Mesenchymal stem cell (in vitro differentiated cells and primary cell): ENCODE measurements at regions not wholly inside any gene's neighbourhood (a gene's known extent, or its start where the extent isn't known, plus 50 kb on each side); places are given as distances from the start of the nearest gene placed in this dataset.

Experiments used
- DNase-seq: peaks from one replicate; pipeline ENCODE4 v3.0.0-alpha.2; 2013
- H2AFZ ChIP-seq: one replicate; pipeline ENCODE4 v1.6.1; 2013; ENCODE audit warnings: low read depth, mild to moderate bottlenecking, control low read depth, inconsistent platforms, low read length, moderate library complexity
- H2AK5ac ChIP-seq: 2 replicates; pipeline ENCODE4 v1.6.1; 2013; ENCODE audit warnings: low read length, moderate library complexity, mild to moderate bottlenecking, inconsistent platforms; ENCODE audit not compliant: severe bottlenecking
- H2BK120ac ChIP-seq: one replicate; pipeline ENCODE4 v1.6.1; 2013; ENCODE audit warnings: low read depth, mild to moderate bottlenecking, inconsistent platforms, low read length, moderate library complexity
- H2BK12ac ChIP-seq, 2 experiments: one replicate each; pipeline ENCODE4 v1.6.1; 2013; ENCODE audit warnings: inconsistent platforms in 2 of 2, low read length in 2 of 2, mild to moderate bottlenecking in 2 of 2, moderate library complexity in 2 of 2, control low read depth in 1 of 2
- H2BK15ac ChIP-seq: one replicate; pipeline ENCODE4 v1.6.1; 2013; ENCODE audit warnings: mild to moderate bottlenecking, low read depth, inconsistent platforms; ENCODE audit not compliant: poor library complexity, severe bottlenecking
- H2BK5ac ChIP-seq: 2 replicates; pipeline ENCODE4 v1.6.1; 2013; ENCODE audit warnings: low read depth, mild to moderate bottlenecking, low read length, control low read depth, inconsistent platforms; ENCODE audit not compliant: poor library complexity, severe bottlenecking
- H3K14ac ChIP-seq, 2 experiments: one replicate each; pipeline ENCODE4 v1.6.1; 2013; ENCODE audit warnings: inconsistent platforms in 2 of 2, low read length in 2 of 2, control low read depth in 1 of 2, mild to moderate bottlenecking in 1 of 2, moderate library complexity in 1 of 2
- H3K18ac ChIP-seq, 2 experiments: one replicate each; pipeline ENCODE4 v1.6.1; 2013; ENCODE audit warnings: inconsistent platforms in 2 of 2, low read length in 2 of 2, control low read depth in 1 of 2, low read depth in 1 of 2, mild to moderate bottlenecking in 1 of 2
- H3K23ac ChIP-seq, 2 experiments: one replicate each; pipeline ENCODE4 v1.6.1; 2013; ENCODE audit warnings: inconsistent platforms in 2 of 2, low read length in 2 of 2, mild to moderate bottlenecking in 2 of 2, moderate library complexity in 2 of 2, control low read depth in 1 of 2
- H3K27ac ChIP-seq: 2 replicates; pipeline ENCODE4 v1.5.1; 2013; ENCODE audit warnings: mild to moderate bottlenecking, moderate library complexity, low read length, control low read depth, inconsistent platforms; ENCODE audit not compliant: poor library complexity, severe bottlenecking
- H3K27me3 ChIP-seq, 2 experiments: 2 replicates each; pipeline versions ENCODE4 v1.6.1 to v1.7.0; 2013; ENCODE audit warnings: low read length in 2 of 2, mild to moderate bottlenecking in 2 of 2, moderate library complexity in 2 of 2, control low read depth in 1 of 2, inconsistent platforms in 1 of 2; ENCODE audit not compliant: control insufficient read depth in 1 of 2, insufficient read depth in 1 of 2
- H3K36me3 ChIP-seq, 2 experiments: 2 replicates each; pipeline versions ENCODE4 v1.6.1 to v1.7.0; 2013; ENCODE audit warnings: low read length in 2 of 2, control low read depth in 1 of 2, inconsistent platforms in 1 of 2, low read depth in 1 of 2, mild to moderate bottlenecking in 1 of 2; ENCODE audit not compliant: insufficient read depth in 2 of 2, control insufficient read depth in 1 of 2
- H3K4ac ChIP-seq, 2 experiments: one replicate each; pipeline ENCODE4 v1.6.1; 2013; ENCODE audit warnings: inconsistent platforms in 2 of 2, low read length in 2 of 2, mild to moderate bottlenecking in 2 of 2, moderate library complexity in 2 of 2, control low read depth in 1 of 2, low read depth in 1 of 2
- H3K4me1 ChIP-seq: 2 replicates; pipeline ENCODE4 v1.6.1; 2013; ENCODE audit warnings: low read depth, low read length, control low read depth; ENCODE audit not compliant: control insufficient read depth, insufficient read depth
- H3K4me2 ChIP-seq: 2 replicates; pipeline ENCODE4 v1.6.1; 2013; ENCODE audit warnings: low read length, mild to moderate bottlenecking, inconsistent platforms; ENCODE audit not compliant: poor library complexity, severe bottlenecking
- H3K4me3 ChIP-seq, 2 experiments: 2 replicates each; pipeline versions ENCODE4 v1.5.1 to v1.7.0; 2013; ENCODE audit warnings: low read length in 2 of 2, mild to moderate bottlenecking in 2 of 2, control low read depth in 1 of 2, low read depth in 1 of 2; ENCODE audit not compliant: insufficient read depth in 1 of 2
- H3K79me1 ChIP-seq: replicated peaks from 2 replicates; pipeline ENCODE4 v1.6.1; 2013; ENCODE audit warnings: mild to moderate bottlenecking, control low read depth, low read length, inconsistent platforms; ENCODE audit not compliant: poor library complexity, severe bottlenecking
- H3K9ac ChIP-seq: 2 replicates; pipeline ENCODE4 v1.7.0; 2013; ENCODE audit warnings: mild to moderate bottlenecking, low read length, moderate library complexity
- H3K9me3 ChIP-seq: 2 replicates; pipeline ENCODE4 v1.7.0; 2013; ENCODE audit warnings: mild to moderate bottlenecking, low read length; ENCODE audit not compliant: control insufficient read depth
- H4K8ac ChIP-seq: one replicate; pipeline ENCODE4 v1.6.1; 2013; ENCODE audit warnings: inconsistent platforms, mild to moderate bottlenecking, low read length, moderate library complexity
- H4K91ac ChIP-seq: one replicate; pipeline ENCODE4 v1.6.1; 2013; ENCODE audit warnings: mild to moderate bottlenecking, low read length, inconsistent platforms
- WGBS: methylation state at CpG from one replicate; pipeline ENCODE4 v1.1.7; 2013; ENCODE audit warnings: mixed read lengths; 5-methylcytosine and 5-hydroxymethylcytosine counted together

DNA sequence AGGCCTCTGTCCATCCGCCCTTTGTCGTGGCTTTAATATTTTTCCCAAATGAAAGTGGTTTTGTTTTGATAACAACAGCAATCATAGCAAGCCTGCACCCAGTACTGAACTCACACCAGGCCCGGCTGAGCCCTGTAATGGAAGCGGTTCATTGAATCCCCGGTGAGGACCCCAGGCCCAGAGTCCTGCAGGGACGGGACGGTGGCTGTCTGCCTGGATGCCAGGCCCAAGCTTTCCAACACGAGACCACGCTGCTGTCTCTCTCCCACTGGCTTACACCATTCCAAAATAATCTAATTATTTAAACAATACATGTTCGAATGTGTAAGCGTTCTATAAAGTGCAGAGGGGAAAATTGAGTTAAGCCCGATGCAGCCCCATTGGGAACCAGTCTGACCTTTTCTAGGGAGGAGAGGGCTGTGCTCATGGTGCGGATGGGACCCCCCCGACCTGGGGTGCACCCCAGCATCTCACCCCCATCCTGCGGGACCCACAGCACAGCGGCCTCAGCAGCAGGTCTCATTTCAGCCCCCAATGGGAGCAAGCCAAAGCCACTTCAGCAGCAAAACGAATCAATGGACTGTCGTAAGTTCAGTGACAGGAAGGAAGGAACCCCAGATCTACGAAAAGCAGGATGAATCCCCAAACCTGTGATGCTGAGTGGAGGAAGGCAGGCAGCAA lies 1046.9 kb downstream of the BRD1 start:
- Histone ChIP-seq H2BK12ac (no peak overlapping the region), H3K4ac (no peak overlapping the region), H3K9ac (no peak overlapping the region), H4K91ac (no peak overlapping the region), H2BK5ac (no peak overlapping the region), H3K79me1 (no peaks in the 10 kb centered on the region), H3K23ac (no peak overlapping the region), H3K18ac (no peak overlapping the region), H2AFZ (no peak overlapping the region), H3K4me1 (no peaks in the 10 kb centered on the region), H3K27me3 (no peaks in the 10 kb centered on the region), H4K8ac (no peak overlapping the region), H2BK120ac (no peak overlapping the region), H2AK5ac (no peak overlapping the region), H3K4me3 (no peak overlapping the region), H3K4me2 (no peak overlapping the region), H2BK15ac (no peak overlapping the region), H3K14ac (no peak overlapping the region), H3K9me3 (peaks cover 24% of the 10 kb centered on the region), H3K36me3 (no peaks in the 10 kb centered on the region), H3K27ac (no peak overlapping the region)
- WGBS: 78% methylated on average over 17 of the region's 19 CpGs
- no peak for DNase-seq

DNA sequence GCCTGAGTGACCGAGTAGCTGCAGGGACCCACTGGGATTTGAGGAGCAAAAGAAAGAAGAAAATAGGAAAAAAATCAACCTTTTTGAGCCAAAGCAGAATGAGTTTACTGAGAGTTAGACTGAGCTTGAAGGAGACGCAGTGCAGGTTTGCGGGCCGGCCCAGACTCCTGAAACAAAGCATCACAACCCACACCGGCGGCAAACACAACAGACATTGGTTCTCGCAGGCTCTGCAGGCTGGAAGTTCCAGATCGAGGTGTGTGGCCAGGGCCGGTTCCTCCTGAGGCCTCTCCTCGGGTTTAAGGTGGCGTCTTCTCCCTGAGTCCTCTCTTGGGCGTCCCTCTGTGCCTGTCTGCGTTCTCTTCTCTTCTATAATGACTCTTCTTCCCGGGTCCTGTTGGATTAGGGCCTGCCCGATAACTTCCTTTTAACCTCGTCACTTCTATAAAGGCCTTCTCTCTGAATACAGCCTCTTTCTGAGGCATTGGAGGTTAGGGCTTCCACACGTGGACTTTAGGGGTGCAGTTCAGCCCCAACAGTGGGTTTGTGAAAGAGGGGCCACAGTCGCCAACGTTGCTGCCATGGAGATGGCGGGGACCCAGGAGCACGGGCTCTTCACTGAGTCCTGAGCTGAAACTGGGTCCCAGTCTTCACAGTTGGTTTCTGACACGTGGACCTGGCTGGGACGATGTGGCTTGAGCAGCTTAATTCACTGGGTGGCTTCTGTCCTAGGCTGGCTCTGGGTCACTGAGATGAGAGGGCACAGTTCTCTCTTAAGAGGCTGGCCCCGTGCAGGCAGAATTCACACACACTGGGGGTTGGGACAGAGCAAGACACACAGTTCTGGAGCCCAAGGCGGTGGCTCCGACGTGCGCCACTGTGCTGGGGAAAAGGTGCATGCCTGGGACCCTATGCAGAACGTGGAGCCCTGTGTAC lies 1047.7 kb downstream of the BRD1 start:
- no peak overlapping the region for H2BK15ac ChIP-seq

DNA sequence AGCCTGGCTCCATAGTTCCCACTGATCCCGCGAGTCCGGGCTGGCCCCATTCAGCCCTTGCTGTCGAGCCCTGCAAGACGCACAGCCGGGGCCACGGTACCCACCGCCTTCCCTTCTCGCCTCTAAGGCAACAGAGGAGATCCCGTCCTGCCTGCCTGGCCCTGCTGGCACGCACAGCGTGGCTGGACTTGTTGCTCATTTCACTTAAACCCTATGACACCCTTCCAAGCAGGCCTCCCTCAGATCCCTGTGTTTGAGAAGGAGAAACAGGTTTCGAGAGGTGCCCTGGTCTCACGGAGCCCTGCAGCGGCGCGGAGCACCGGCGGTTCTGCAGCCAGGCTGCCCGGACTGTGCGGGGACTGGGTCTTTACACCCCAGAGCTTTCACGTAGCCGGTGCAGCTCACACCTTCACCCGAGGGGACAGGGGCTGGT lies 1048.4 kb downstream of the BRD1 start:
- Histone ChIP-seq H3K27me3 (no peaks in the 10 kb centered on the region), H3K4me2 (no peak overlapping the region), H3K36me3 (no peaks in the 10 kb centered on the region), H4K8ac (no peak overlapping the region), H3K4me3 (no peak overlapping the region), H2BK15ac (no peak overlapping the region), H4K91ac (no peak overlapping the region), H3K18ac (no peak overlapping the region), H3K27ac (no peak overlapping the region), H2BK120ac (no peak overlapping the region), H2AFZ (no peak overlapping the region), H3K14ac (no peak overlapping the region), H2BK5ac (no peak overlapping the region), H3K79me1 (no peaks in the 10 kb centered on the region), H3K23ac (no peak overlapping the region), H2BK12ac (no peak overlapping the region), H3K4ac (no peak overlapping the region), H3K9ac (no peak overlapping the region), H2AK5ac (no peak overlapping the region), H3K9me3 (peaks cover 27% of the 10 kb centered on the region), H3K4me1 (no peaks in the 10 kb centered on the region)
- no peak for DNase-seq
- 89% methylated on average over 24 of the region's 24 CpGs for WGBS

More for the DNA sequence above, 1047.7 kb downstream of the BRD1 start:
- Histone ChIP-seq H3K14ac (no peak overlapping the region), H3K27ac (no peak overlapping the region), H3K9me3 (peaks cover 27% of the 10 kb centered on the region), H3K79me1 (no peaks in the 10 kb centered on the region), H3K27me3 (no peaks in the 10 kb centered on the region), H3K23ac (no peak overlapping the region), H2AFZ (no peak overlapping the region), H3K18ac (no peak overlapping the region), H3K36me3 (no peaks in the 10 kb centered on the region), H3K4me1 (no peaks in the 10 kb centered on the region), H4K8ac (no peak overlapping the region), H3K4ac (no peak overlapping the region), H3K9ac (no peak overlapping the region), H3K4me2 (no peak overlapping the region), H2BK12ac (no peak overlapping the region), H2BK5ac (no peak overlapping the region), H2AK5ac (no peak overlapping the region), H3K4me3 (no peak overlapping the region), H4K91ac (no peak overlapping the region), H2BK120ac (no peak overlapping the region)
- WGBS: 84% methylated on average over 29 of the region's 29 CpGs
- no peak for DNase-seq
